ENCODE measurements at regions not wholly inside any gene's neighbourhood (a gene's known extent, or its start where the extent isn't known, plus 50 kb on each side); places are given as distances from the start of the nearest gene placed in this dataset.

DNA sequence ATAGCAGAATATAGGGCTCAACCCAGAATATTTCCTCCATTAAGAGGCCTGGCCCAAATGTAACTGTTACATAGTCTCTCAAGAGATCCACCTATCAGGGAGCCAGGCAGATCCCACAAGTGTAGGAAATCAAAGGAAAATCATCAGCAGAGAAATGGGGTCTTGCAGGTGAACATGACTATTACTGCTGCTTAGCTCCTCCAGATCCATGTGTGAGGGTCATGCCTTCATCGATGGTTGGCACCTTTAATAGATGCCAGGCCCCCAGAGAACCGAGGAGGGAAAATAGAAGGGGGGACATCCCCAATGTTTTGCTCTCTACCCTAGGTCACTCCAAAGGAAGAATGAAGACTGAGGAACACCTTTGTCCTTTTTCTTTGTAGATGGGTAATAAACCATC, 1029.9 kb upstream of the CADM2 start:
- no peak for TF ChIP-seq CTCF (IDR thresholded peaks at IDR 0.05; ENCODE audit: low read length)
- TF ChIP-seq EZH2 (IDR thresholded peaks at IDR 0.05; ENCODE audit: borderline replicate concordance, low read length) = no peak

All from OCI-LY1 (cell line).